ENCODE measurements at regions not wholly inside any gene's neighbourhood (a gene's known extent, or its start where the extent isn't known, plus 50 kb on each side); places are given as distances from the start of the nearest gene placed in this dataset.

DNA sequence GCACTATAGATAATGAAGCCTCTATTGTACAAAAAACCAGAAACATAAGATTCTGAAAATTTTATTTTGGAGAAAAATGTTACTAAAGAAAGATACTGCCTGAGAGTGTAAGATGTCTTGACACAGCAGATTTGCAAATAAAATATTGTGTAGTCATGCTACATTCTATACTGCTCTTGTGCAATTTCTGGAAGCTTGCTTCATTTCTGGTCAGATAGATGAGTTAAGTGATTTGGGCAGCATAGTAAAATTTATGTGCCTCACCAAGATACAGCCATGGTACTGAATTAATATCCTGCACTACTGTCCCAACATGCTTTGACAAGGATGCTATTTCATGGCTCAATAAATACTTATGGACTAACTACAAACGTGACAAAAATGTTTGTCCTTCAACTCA lies 55.1 kb upstream of the STARD13 start:
- H3K4me2 ChIP-seq, result peak overlapping the region in 4 of 11 experiments; percentile 41 to 65 (median 52); a peak in 7 of 22 replicates
- no peaks in the 10 kb centered on the region for H3K36me3 ChIP-seq
- H4K20me1 ChIP-seq, result no peaks in the 10 kb centered on the region
- peak overlapping the region in 2 of 11 experiments; percentile 18 to 49; a peak in 5 of 22 replicates for H3K27ac ChIP-seq
- H3K4me3 ChIP-seq, result no peak overlapping the region
- TF ChIP-seq Cebpa-rat (IDR thresholded peaks at IDR 0.05), result peak in 2 of 11 experiments; percentile 40 to 43; a peak in 1 of 22 replicates
- H3K9ac ChIP-seq, result no peak overlapping the region
- H3K4me1 ChIP-seq, result peaks cover 0 to 37% (median 4%) of the 10 kb centered on the region in 10 experiments; a peak in 8 of 20 replicates
- peaks cover 0 to 4% (median 0%) of the 10 kb centered on the region in 11 experiments; a peak in 1 of 22 replicates for H3K9me3 ChIP-seq (replicated peaks in 1 of 11)
- H3K27me3 ChIP-seq, result no peaks in the 10 kb centered on the region

DNA sequence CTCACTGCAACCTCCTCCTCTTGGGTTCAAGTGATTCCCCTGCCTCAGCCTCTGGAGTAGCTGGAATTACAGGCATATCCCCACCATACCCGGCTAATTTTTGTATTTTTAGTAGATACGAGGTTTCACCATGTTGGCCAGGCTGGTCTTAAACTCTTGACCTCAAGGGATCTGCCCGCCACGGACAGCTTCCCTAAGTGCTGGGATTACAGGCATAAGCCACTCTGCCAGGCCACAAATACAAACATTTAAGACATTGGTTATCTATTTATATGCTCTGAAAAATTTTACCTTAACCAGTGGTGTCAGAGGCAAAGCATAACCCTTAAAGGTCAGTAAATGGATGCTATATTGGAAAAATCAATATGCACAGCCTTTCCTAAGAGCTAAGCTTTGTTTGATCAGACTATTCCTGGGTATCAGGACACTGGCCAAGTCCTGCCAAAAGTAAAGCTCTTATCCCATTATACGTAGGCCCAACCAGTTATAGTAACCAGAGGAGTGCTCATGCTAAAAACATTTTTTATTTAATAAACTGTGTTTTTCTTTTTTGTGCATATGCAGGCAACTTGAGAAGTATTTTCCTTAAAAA lies 56.4 kb upstream of the STARD13 start:
- no peak for TF ChIP-seq Cebpa-rat (IDR thresholded peaks at IDR 0.05)
- no peaks in the 10 kb centered on the region for H3K27me3 ChIP-seq
- H3K4me1 ChIP-seq, result peaks cover 0 to 37% (median 4%) of the 10 kb centered on the region in 10 experiments; a peak in 8 of 20 replicates
- H3K4me3 ChIP-seq, result no peak overlapping the region
- no peaks in the 10 kb centered on the region for H3K36me3 ChIP-seq
- H4K20me1 ChIP-seq, result no peaks in the 10 kb centered on the region
- peaks cover 0 to 4% (median 0%) of the 10 kb centered on the region in 11 experiments; a peak in 1 of 22 replicates for H3K9me3 ChIP-seq (replicated peaks in 1 of 11)
- no peak overlapping the region for H3K9ac ChIP-seq
- H3K27ac ChIP-seq, result peak overlapping the region in 2 of 11 experiments; percentile 7 to 18; a peak in 4 of 22 replicates
- peak overlapping the region in 4 of 11 experiments; percentile 41 to 65 (median 52); a peak in 8 of 22 replicates for H3K4me2 ChIP-seq

DNA sequence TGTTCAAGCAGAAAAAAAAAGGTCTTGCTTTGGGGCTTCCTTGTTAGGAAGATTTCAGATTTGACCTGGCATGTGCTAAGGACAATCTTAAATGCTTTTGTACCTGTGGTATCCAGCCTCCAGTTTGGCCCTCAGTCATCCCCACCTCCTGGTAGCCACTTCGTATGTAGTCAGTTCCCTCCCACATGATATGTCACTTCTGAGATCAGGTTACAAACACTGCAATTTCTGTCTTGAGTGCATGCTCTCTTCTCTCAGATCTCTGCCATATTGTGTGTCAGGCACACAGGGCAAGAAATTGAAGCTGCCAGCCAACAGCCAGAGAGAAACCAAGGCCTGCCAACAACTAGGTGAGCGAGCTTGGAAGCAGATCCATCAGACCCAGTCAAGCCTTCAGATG lies 60.3 kb upstream of the STARD13 start:
- no peaks in the 10 kb centered on the region; a peak in 1 of 22 replicates for H3K36me3 ChIP-seq
- no peak for TF ChIP-seq Cebpa-rat (IDR thresholded peaks at IDR 0.05)
- H3K4me1 ChIP-seq, result peaks cover 0 to 48% (median 4%) of the 10 kb centered on the region in 10 experiments; a peak in 8 of 20 replicates
- H3K27me3 ChIP-seq, result no peaks in the 10 kb centered on the region
- peaks cover 14 to 21% (median 16%) of the 10 kb centered on the region in 11 experiments for H3K9me3 ChIP-seq (replicated peaks in 1 of 11)
- no peak overlapping the region for H3K4me2 ChIP-seq
- H3K4me3 ChIP-seq, result no peak overlapping the region
- no peak overlapping the region for H3K27ac ChIP-seq
- no peak overlapping the region for H3K9ac ChIP-seq
- no peaks in the 10 kb centered on the region for H4K20me1 ChIP-seq

DNA sequence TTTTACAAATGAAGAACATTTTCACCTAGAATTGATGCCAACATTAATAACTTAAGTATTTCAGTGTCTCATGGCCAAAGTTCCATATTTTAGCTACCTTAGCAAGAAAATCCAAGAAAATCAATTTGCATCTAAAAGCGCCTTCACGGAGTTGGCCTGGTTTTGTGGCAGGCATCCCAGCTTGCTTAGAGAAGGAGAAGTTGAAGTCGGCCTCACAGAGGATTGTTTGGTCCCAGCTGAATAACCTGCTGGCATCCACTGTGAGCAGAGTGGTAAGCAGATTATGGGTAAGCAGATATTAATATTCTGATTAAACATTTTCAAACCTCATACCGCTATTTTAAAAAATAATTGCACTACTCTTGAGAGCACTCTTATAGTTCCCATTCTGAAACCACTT lies 62.3 kb upstream of the STARD13 start:
- peak overlapping the region in 2 of 11 experiments; percentile 42 to 68; a peak in 3 of 22 replicates for H3K4me2 ChIP-seq

DNA sequence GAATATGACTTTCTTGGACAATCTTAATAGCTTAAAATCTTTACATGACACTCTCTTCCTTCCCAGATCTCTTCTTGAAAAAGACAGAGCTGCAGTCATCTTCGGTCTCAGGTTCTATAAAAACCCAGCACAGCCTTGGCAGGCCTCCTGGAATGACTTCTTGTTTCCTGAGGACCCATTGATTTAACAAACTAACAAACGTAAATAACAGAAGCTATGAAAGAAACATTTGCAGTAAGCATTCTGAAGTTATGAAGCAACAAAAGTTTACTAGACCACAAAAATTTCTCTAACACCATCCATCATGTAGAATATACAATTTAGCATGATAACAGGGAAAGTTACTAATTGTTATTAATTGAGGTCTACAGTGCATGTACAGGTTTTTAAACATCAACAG lies 62.8 kb upstream of the STARD13 start:
- Histone ChIP-seq H4K20me1 (no peaks in the 10 kb centered on the region), H3K9ac (no peak overlapping the region; a peak in 1 of 22 replicates), H3K4me2 (peak overlapping the region in 2 of 11 experiments; percentile 42 to 68; a peak in 4 of 22 replicates), H3K36me3 (no peaks in the 10 kb centered on the region; a peak in 1 of 22 replicates), H3K4me1 (peaks cover 16 to 56% (median 22%) of the 10 kb centered on the region in 10 experiments), H3K9me3 (replicated peaks in 1 of 11) (peaks cover 14 to 21% (median 16%) of the 10 kb centered on the region in 11 experiments), H3K27me3 (no peaks in the 10 kb centered on the region), H3K27ac (peak overlapping the region in 2 of 11 experiments; percentile 20 to 26; a peak in 2 of 22 replicates), H3K4me3 (no peak overlapping the region)
- TF ChIP-seq Cebpa-rat (IDR thresholded peaks at IDR 0.05), result no peak

More for the DNA sequence above, 62.3 kb upstream of the STARD13 start:
- Histone ChIP-seq H3K27ac (peak overlapping the region in 2 of 11 experiments; percentile 20 to 26; a peak in 2 of 22 replicates), H4K20me1 (no peaks in the 10 kb centered on the region), H3K4me3 (no peak overlapping the region), H3K4me1 (peaks cover 11 to 53% (median 17%) of the 10 kb centered on the region in 10 experiments), H3K27me3 (no peaks in the 10 kb centered on the region), H3K36me3 (no peaks in the 10 kb centered on the region; a peak in 1 of 22 replicates), H3K9me3 (replicated peaks in 1 of 11) (peaks cover 14 to 21% (median 16%) of the 10 kb centered on the region in 11 experiments), H3K9ac (no peak overlapping the region; a peak in 1 of 22 replicates)
- no peak for TF ChIP-seq Cebpa-rat (IDR thresholded peaks at IDR 0.05)

DNA sequence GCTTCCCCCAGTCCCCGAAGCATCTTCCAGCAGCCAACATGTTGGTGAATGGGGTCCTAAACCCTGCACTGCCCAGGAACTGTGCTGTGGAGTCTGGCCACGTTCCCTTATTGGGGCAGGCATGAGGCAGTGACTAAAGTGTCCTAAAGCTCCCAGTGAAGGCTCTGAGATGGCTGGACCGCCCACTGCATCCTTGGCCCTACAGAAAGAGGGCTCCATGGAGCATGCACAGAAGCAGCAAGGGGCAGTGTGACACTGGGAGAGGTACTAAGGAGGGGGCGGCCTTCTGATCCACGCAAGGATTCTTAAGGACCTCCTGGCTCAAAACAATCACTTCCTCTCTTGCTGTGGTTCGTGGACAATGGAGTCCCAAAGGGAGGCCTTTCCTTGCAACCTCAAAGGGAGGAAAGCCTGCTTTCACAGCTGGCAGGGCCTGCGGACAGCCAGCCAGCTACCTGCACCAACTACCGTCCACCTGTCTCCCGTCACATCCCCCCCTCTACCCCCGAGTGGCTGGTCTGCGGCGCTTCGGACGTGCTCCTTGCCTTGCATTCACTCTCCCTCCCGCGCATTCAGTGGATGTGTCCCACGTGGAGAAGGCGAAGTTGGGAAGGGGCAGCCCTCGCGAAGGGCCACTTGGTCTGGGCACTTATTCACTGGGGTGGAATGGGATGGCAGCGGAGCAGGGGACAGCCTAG lies 63.9 kb upstream of the STARD13 start:
- peak overlapping the region in 2 of 11 experiments; percentile 9 to 68; a peak in 1 of 22 replicates for H3K4me2 ChIP-seq
- peaks cover 27 to 65% (median 33%) of the 10 kb centered on the region in 10 experiments for H3K4me1 ChIP-seq
- no peak for TF ChIP-seq Cebpa-rat (IDR thresholded peaks at IDR 0.05)
- H3K27me3 ChIP-seq, result no peaks in the 10 kb centered on the region
- H3K9me3 ChIP-seq (replicated peaks in 1 of 11), result peaks cover 14 to 21% (median 16%) of the 10 kb centered on the region in 11 experiments
- H3K4me3 ChIP-seq, result no peak overlapping the region
- no peaks in the 10 kb centered on the region; a peak in 1 of 22 replicates for H3K36me3 ChIP-seq
- no peak overlapping the region for H3K9ac ChIP-seq
- H3K27ac ChIP-seq, result no peak overlapping the region; a peak in 2 of 22 replicates
- H4K20me1 ChIP-seq, result no peaks in the 10 kb centered on the region

DNA sequence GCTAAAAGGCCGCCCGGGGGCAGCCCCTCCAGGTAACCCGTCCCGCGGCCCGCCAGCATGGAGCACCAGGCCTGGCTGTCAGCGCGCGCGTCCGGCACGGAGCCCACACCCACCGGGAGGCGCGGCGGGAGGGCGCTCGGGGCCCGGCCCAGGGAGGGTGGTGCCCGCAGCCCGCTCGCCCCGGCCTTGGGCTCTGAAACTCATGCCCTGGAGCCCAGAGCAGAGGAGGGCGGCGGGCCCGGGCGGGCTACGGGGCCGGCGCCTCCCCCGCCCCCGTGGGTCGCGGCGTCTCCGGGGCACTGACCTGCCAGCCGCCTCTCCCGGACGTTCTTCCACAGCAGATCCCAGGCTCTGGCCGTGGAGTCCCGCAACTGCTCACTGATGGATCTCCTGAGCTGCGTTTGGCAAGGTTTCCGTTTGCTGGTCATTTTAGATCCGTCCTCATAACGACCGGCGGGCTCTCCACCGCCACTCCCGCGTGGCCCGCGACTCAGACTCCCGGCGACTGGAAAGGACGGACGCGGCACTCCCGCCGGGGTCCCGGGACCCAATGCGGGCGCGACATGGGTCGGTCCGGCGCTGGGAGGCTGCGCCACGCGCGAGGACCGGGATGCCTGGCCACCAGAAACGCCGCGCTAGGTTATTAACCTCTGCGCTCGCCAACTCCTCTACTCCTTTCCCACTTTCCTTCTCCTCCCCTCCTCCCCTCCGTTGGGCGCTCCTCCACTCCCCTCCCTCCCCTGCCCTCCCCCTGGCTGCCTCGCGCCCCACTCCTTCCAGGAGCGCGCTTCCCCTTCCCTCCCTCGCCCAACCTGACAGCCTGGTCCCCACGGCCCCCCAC lies 64.7 kb upstream of the STARD13 start:
- H3K4me1 ChIP-seq, result peaks cover 30 to 64% (median 38%) of the 10 kb centered on the region in 10 experiments
- H3K4me2 ChIP-seq, result no peak overlapping the region
- H3K9ac ChIP-seq, result no peak overlapping the region
- no peaks in the 10 kb centered on the region; a peak in 1 of 22 replicates for H3K36me3 ChIP-seq
- H3K27me3 ChIP-seq, result no peaks in the 10 kb centered on the region
- H3K4me3 ChIP-seq, result no peak overlapping the region; a peak in 1 of 20 replicates
- no peaks in the 10 kb centered on the region for H4K20me1 ChIP-seq
- H3K27ac ChIP-seq, result peak overlapping the region in 2 of 11 experiments; percentile 7 to 23; a peak in 4 of 22 replicates
- no peak for TF ChIP-seq Cebpa-rat (IDR thresholded peaks at IDR 0.05)
- peaks cover 14 to 21% (median 16%) of the 10 kb centered on the region in 11 experiments for H3K9me3 ChIP-seq (replicated peaks in 1 of 11)

DNA sequence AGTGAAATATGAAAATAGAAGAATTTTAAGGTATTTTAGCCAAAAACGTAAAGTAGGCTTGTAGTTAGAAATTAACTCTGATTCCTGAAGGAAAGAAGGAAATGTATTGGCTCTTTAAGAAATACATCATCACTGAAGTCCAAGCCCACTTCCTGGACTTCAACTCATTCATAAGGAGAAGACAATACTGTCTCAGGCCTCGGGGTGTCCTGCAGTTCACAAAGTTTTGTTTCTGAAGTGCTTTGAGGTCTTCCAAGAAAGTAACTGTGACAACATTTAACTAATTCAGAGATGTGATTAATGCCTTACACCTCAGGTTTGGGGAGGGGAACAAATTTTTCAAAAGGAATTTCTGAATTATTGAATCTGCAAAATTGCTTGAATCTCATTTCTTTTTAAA lies 65.8 kb upstream of the STARD13 start:
- Histone ChIP-seq H3K27me3 (no peaks in the 10 kb centered on the region), H3K9me3 (replicated peaks in 1 of 11) (peaks cover 14 to 21% (median 16%) of the 10 kb centered on the region in 11 experiments), H3K4me2 (peak overlapping the region in 6 of 11 experiments; percentile 12 to 94 (median 86); a peak in 12 of 22 replicates), H3K36me3 (no peaks in the 10 kb centered on the region; a peak in 1 of 22 replicates), H3K9ac (peak overlapping the region in 1 of 11 experiments; percentile 95; a peak in 1 of 22 replicates), H4K20me1 (no peaks in the 10 kb centered on the region), H3K4me3 (no peak overlapping the region; a peak in 1 of 20 replicates), H3K27ac (peak overlapping the region in 3 of 11 experiments; percentile 94 to 99 (median 96); a peak in 3 of 22 replicates), H3K4me1 (peaks cover 34 to 74% (median 48%) of the 10 kb centered on the region in 10 experiments)
- TF ChIP-seq Cebpa-rat (IDR thresholded peaks at IDR 0.05), result no peak
